ELF-1 (cell line): ENCODE measurements at regions not wholly inside any gene's neighbourhood (a gene's known extent, or its start where the extent isn't known, plus 50 kb on each side); places are given as distances from the start of the nearest gene placed in this dataset.

Experiments
- DNase-seq: peaks from one replicate; pipeline ENCODE4 v3.0.0-alpha.2; 2016; ENCODE audit warnings: low read depth, low spot score

DNA sequence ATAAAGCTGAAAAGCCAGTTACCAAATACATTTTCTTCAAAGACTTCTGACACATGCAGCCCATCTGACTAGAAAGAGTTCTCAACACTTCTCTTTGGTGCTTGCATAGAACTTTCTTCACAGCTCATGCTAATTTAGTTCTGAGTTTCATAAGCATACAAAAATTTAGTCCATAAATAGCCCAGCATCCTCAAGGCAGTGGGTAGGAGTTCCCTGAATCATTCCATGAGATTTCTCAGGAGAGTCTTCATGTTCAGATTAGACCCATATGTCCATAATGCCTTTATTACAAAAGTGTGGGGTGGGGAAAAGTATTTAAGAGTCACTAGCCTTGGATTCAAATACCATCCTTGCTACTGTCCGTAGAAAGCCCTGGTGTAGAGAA, 290.2 kb upstream of the RGMB start:
- DNase-seq: no peak

DNA sequence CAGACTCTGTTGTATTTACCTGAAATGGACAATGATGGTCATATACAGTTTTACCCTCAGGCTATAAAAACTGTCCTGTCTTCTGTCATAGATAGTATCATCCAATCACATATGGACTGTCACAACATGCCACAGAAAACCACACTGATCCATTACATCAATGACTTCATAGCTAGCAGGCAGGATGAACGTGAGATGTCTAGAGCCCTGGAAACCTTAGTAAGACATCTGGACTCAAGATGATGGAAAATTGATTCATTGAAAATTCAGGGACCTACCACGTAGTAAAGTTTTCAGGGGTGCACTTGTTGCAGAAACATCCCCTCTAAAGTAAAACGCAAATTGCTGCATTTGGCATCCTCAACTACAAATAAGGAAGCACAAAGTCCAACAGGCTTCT, 284.4 kb upstream of the RGMB start:
- no peak for DNase-seq

DNA sequence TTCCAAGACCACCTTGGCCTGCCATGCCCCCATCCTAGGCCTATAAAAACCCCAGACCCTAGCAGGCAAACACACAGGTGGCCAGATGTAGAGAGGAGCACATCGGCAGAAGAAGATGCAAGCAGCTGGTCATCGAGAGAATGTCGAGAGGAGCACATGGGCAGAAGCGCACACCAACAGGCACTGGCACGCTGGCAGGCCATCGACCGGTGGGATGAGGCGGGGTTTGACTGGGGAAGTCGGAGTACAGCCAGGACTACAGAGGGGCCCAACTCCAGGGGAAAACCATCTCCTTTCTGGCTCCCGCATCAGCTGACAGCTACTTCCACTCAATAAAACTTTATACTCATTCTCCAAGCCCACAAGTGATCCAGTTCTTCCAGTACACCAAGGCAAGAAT, 283.1 kb upstream of the RGMB start:
- no peak for DNase-seq

DNA sequence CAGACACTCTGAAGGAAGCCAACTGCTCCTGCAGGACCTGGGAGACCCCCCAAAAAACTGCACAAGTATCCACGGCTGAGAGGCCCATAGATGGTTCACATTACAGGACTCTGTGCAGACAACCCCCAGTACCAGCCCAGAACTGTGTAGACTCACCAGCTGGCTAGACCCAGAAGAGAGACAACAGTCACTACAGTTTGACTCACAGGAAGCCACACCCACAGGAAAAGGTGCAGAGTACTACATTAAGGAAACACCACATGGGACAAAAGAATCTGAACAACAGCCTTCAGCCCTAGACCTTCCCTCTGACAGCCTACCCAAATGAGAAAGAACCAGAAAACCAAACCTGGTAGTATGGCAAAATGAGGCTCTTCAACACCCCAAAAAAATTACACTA, 281.2 kb upstream of the RGMB start:
- no peak for DNase-seq

DNA sequence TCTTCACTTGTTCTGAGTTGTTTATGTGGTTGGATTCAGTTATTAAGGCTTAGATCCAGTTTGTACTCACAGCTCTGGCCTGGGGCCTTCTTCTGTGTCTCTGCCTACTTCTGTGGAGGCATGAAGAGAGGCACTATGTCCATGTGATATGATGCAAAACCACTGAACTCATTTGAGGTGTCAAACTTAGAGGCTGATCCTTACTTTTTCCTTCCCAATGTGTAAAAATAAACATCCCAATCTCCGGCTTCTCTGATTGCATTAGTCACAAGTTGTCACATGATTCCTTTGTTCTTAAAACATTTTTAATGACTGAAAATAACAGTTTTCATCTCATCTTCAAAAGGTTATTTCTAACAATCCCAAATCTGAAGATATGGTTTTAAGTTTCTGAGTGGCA, 276.0 kb upstream of the RGMB start:
- DNase-seq: no peak

DNA sequence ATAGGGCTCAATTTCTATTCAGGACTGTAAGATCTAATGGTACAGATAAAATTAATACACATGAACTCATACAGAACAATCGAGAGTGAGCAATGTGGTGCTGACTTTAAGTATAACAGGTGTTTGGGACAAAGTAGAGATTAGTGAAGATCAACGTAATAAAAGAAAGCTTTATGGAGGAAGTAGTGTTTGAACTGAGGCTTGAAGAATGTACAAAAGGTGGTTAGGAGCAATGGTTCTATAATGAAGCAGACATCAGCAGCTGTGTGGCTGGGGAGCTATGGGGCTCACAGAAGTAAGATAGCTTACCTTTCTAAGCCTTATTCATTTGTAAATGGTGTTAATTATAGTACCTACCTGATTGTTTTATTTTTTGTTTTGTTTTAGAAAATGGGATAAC, 275.4 kb upstream of the RGMB start:
- no peak for DNase-seq

DNA sequence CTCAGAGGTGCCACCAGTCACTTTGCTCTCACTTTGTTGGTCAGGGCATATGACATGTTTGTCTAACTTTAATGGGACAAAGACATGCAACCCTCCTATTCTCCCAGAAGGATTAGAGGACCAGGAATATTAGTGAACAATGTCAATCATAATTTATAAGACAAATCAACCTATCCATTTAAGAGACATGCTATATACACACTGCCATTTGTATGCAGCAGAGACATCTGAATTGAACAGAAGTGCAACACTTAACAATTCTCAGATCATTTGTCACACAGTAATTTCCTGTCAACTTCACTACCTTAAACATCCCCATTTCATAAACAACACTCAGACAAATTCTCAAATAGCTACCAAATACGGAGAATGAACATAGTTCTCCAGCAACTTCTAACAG, 273.6 kb upstream of the RGMB start:
- no peak for DNase-seq

DNA sequence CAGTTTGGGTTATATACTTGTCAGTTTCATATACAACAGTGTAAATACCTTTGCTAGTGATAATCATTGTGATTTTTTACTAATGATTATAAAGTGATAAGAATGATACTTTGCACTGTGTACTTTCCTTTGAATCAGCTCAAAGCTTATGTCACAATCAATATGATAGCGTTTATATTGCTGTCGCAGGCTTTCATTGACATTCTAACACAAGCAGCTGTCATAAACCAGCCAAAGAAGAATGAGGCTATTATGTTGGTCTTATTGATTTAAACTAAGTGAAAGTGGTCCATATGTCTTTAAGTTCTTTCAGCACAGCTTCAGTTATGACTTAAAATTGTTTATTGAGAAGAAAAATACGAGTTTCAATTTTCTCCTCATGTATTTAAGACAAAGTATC, 272.7 kb upstream of the RGMB start:
- no peak for DNase-seq

DNA sequence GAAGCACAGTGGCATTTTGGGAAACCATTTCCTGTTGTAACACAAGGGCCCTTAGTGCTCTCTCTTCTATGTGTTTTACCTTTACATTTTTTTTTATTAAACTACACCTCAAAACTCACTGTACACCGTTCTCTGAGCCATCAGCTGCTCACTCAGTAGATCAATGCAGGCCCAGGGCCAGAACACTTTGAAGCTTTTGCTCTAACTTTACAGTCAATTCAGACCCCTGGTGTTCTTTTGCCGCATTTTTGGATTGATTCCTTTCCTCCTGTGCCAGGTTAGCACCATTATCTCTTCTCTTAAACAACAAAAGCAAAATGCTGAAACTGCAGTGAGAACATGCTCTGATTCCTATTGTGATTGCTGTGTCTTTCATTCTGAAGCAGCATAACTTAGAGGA, 269.8 kb upstream of the RGMB start:
- DNase-seq: no peak

DNA sequence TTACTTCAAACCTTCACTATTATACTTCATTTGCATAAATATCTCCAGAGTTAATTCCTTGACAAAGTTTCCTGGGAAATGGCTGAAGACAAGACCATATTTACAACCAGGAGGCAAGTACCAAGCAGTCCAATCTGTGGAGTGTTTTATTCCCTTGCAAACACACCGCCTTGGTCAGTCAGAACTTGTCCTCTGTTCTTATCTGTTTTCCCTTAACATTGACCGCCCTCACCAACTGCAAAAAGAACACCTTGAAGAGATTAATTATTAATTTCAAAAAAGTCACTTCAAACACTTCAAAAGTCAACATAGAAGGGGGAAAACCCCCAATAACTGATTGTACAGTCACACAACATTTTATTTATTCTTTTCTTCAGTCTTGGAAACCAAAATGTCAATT, 269.0 kb upstream of the RGMB start:
- no peak for DNase-seq

DNA sequence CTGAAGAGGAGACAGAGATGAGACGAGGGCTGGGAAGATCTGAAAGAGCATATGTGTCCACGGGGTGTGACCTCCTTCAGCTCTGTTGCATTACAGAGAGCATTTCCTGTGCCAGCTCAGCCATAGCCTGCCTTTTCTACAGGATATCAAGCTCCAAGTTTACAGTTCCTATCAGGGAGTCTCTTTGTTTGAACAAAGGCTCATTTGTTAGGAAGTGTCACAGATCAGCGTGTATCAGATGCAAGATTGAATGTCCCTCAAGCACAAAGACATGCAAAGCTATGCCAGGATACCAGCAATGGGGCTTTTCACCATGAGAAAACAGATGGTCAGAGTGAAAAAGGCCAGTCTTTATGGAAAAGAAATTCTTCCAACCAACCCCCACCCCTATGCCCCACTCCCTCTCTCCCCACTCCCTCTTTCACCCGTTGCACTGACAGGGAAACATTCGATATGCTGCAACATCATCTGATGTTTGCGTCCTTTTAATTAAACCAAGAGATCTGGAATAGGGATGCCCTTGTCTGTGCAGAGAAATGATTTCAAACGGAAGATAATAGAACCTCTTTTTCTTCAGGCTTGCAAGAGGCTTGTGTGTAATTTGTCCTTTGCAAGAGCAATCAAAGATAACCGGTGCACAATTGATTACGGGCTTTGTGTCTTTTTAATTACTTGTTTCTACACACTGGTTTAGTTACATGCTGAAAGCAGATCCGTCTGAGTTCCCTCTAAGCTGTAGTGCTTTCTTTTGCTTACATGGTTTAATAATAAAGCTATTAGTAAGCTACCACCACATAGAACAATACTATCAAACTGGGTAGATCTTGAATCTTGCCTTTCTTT, 263.1 kb upstream of the RGMB start:
- DNase-seq: no peak

DNA sequence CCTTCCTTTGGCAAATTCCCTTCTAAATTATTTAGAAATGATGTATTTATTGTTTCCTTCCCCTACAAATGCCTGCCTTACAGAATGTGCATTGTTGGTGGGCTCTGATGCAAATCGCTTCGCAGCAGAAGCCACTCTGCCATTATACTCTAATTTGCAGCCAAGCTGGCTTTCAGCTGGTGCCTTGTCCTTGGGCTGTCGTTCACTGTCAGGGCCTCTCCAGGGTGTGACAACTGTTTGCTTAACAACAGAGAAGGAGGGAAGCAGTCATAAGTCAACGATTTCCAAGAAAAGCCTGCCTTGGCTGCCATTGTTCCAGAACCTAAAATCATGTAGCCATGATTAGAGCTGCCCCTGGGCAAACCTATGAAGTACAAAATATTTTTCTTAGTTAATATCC, 260.1 kb upstream of the RGMB start:
- DNase-seq: peak; percentile 39

DNA sequence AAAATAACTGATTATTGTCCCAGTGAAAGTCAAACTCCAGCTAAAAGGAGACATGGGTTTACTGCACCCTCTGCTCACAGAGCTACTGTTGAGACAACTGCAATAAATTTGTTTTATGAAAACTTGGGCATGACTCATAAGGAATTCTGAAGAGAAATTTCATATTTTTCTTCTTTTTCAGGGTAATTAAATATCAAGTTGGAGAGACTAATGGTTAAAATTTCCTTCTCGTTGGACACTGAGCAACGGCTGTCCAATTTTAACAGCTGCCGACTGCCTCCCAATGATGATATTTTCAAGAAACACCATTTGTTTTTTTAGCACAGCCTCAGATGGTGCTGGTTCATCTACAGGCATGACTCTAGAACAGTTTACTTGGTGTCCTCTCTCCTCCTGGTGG, 259.2 kb upstream of the RGMB start:
- no peak for DNase-seq

DNA sequence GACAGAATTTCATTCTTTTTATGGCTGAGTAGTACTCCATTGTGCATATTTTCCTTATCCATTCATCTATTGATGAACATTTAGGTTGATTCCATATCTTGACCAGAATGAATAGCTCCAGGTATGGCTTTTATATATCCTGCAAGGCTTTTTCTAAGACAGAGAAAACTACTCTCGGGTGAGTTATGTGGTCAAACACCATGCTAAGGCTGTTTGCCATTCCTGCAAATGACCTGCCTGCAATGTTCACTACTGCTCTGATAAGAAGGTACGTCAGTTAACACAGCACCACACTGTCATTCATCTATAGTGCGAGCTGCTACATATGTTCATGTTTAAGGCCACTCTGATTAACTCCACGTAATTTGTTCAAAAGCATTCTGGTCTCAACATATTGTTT, 256.8 kb upstream of the RGMB start:
- no peak for DNase-seq

DNA sequence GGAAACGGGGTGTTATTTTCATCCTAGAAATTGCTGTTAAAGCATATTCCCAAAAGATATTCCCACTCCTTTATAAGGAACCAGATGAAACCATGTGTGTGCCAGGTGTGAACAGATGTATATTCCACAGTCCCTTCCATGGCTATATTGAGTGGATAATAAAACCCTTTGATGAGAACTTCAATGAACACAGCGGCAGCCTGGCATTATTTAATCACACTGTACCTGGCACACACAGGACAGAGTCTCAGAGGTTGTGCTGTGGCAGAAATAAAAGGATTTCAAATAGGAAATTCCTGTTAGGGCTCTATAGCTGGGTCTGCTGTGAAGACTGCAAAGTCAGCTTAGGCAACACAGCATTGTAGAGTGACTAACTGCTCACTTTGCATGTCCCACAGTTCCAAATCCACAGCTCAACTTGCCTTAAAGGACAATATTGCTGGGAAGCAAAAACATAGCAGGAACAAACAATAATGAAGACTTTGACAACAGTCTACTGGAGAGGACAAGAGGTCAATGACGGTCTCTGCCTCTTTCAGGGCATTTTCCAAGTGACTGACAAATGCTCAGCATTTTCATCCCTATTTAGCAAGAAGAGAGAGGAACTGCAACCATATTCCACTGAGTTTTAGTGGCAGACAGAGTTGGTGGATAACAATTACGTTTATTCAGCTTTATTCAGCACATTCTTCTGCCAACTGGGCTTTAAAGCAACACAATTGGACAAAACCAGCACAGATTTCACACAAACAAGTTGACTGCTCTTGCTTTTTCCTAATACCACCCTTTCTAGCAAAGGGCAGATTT, 255.7 kb upstream of the RGMB start:
- no peak for DNase-seq

DNA sequence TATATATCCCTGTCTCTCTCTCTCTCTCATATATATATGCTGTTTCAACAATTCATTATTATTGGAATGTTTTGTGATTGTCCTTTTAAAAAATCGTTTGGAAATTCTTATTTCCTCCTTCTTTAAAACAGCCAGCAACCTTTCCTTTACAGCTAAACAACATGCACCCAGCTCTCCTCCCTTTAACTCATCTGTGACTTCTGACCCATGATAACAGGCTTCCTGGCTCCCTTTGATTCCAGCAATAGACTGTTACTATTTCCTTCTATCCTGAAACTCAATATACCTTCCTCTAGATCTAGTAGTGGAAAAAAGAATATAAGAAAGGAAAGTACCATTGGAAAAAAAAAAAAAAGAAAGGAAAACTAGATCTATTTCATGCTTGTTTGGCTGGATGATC, 254.7 kb upstream of the RGMB start:
- DNase-seq: no peak

DNA sequence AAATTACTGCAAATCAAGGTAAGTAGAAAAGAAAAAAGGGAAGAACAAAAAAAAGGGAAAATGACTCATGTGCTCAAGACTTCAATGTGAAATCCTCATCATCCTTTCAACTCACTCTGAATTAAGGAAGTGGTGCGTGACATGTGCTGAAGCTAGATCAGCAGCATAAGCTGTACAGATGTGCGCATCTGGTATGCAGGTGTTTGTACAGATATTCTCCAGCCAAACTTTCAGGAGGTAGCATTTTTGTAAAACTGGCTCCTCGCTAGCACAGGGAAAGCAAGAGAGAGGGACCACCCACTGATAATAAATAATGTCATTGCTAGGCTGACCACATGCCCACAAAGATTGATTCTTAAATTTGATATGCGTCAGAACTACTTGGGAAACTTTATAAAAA, 253.9 kb upstream of the RGMB start:
- DNase-seq: no peak

DNA sequence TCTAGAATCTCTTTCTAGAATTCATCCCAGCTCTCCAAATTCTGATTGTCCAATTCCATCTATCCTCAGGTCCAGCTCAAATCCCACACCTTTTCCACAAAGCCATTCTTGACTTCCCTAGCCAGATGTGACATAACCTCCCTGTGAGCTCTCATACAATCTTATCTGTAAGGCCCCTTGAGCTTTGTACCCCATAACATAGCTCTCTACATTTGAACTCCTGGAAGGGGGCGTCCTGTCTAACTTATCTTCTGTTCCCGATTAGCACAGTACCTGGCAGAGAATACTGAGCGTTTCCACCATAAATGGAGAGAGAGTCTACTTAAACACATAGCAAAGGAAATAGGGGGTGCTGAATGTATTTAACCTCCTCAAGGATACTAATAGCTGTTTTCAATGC, 251.6 kb upstream of the RGMB start:
- no peak for DNase-seq

DNA sequence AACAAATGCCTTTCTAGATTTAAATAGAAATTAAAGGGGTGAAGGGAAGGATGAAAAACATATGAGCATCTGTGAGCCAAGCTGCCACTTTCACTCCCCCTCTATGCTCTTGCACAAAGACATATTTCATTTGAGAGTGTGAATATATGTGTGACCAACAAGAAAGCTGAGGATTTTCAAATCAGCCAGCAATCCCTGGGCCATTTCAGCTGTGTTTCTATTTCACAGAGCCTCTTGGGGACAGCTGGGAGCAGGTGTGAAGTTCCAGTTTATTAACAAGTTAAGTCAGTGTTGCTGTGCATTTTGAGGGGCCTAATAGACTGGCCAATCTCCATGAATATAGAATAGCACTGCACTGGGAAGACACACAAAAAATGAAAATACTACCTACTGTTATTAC, 248.7 kb upstream of the RGMB start:
- no peak for DNase-seq

DNA sequence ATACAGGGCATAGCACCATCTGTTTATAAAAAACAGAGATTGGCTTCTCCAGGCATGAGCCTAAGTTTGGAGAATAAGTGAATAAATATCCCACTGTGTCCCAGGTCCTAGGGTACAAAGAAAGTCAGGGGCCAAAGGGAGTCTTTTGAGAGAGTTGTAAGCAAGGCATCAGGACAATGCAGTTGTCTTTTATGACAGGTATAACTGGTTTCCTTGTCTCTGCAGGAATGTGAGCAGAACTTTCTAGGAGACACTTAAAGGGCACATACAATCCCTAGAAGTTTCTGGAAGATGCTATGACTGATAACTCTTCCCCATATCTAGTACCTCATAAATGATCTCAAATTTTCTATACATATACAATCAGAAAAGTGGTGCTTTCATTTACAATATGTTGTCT, 245.6 kb upstream of the RGMB start:
- no peak for DNase-seq

DNA sequence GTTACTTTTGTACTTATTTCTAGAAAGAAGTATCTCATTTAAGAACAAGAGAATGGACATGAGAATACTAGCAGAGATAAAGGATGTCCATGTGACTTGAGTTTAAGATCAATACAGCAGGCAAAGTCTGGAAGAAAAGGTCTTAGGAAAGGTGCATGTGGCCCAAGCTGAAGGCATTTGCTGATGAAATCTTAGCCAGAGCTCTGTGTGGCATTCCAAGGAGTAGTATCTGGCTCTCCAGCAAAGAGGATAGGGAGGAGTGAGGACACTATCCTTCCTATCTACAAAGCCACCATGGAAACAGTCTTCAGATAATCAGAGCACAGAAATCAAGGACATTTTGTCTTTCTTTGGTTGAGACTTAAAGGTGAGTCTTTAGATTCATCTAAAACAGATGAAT, 244.1 kb upstream of the RGMB start:
- no peak for DNase-seq

DNA sequence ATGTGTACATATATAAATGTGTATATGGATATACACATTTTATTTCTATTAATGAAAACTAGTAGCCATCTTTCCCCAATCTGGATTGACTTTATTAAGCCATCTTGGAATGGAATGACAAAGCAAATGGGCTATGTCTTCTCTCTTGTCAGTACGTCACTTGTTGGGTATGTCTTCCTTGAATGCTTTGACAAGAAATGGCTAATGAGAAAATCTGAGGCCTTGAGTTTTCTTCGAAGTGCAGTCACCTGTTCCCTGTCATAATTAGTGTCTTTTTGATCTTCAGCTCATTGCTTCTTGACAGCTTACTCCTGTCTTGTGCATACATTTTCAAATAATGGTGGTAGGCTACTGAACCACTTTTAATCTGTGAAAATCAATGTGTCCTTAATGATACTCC, 243.2 kb upstream of the RGMB start:
- DNase-seq: no peak

DNA sequence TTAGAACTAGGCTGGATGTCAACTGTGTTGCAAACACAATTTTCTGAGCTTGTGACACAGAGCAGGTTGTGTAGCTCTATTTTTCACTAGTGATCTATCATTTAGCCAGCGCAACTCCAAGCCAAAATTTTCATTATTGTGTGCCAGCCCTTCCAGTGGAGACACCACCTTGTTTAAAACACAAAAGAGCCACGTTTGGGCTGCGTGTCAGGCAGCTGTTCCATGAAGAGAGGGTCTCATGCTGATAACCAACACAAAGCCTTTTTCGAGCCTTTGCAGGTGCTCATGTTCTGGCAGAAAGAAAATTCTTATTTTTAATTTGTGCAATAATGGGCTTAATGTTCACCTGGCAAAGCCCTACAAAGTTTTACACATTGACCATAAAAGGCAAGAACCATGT, 237.6 kb upstream of the RGMB start:
- DNase-seq: no peak
